Stomach (tissue), 4 donors: ENCODE measurements at regions not wholly inside any gene's neighbourhood (a gene's known extent, or its start where the extent isn't known, plus 50 kb on each side); places are given as distances from the start of the nearest gene placed in this dataset.
"Not testable (repeated sequence)": the region's sequence is repeated elsewhere in the genome, so short reads cannot be mapped to it uniquely, and the experiment has no call there.

Experiments used
- CTCF ChIP-seq, 7 experiments: fragments of 450-650 bp in 4 of 7; fragments of 200-600 bp in 3 of 7; sonication (generic) in 3 of 7; IDR thresholded peaks; one replicate each; pipeline ENCODE4 v1.5.1; 2016 to 2019; ENCODE audit warnings: antibody characterized with exemption in 7 of 7, control low read depth in 2 of 7, mild to moderate bottlenecking in 1 of 7
- EP300 ChIP-seq: sonication (generic); formaldehyde crosslinking; IDR thresholded peaks from one replicate; pipeline ENCODE4 v1.6.1; 2017; ENCODE audit warnings: antibody characterized with exemption
- POLR2A ChIP-seq, 4 donors: fragments of 450-650 bp; IDR thresholded peaks; one replicate each; pipeline ENCODE4 v1.6.1; 2016; ENCODE audit warnings: antibody characterized with exemption in 4 of 4, control low read depth in 2 of 4, mild to moderate bottlenecking in 1 of 4, moderate library complexity in 1 of 4
- POLR2AphosphoS5 ChIP-seq, 3 donors: sonication (generic); formaldehyde crosslinking; IDR thresholded peaks; one replicate each; pipeline ENCODE4 v1.6.1; 2016; ENCODE audit warnings: antibody characterized with exemption in 3 of 3

GRCh38 chr12:131214936-131215335 lies 261.2 kb downstream of the ADGRD1 start:
- TF ChIP-seq CTCF (IDR thresholded peaks at IDR 0.05); POLR2AphosphoS5 (IDR thresholded peaks at IDR 0.05); EP300; POLR2A (IDR thresholded peaks at IDR 0.05): not testable (repeated sequence)
